Spleen (tissue), 7 donors: ENCODE measurements at regions not wholly inside any gene's neighbourhood (a gene's known extent, or its start where the extent isn't known, plus 50 kb on each side); places are given as distances from the start of the nearest gene placed in this dataset.

Experiments used
- POLR2A ChIP-seq, 3 donors: fragments of 450-650 bp; IDR thresholded peaks; one replicate each; pipeline ENCODE4 v1.5.1; 2017; ENCODE audit warnings: antibody characterized with exemption in 3 of 3, mild to moderate bottlenecking in 1 of 3
- POLR2AphosphoS5 ChIP-seq, 3 donors: sonication (generic); formaldehyde crosslinking; IDR thresholded peaks; one replicate each; pipeline ENCODE4 v1.5.1; 2017; ENCODE audit warnings: antibody characterized with exemption in 3 of 3
- TF ChIP-seq, protein P1 (sequence below), 11 experiments: fragments of 200-600 bp in 7 of 11; fragments of 450-650 bp in 4 of 11; sonication (generic) in 4 of 11; IDR thresholded peaks in 8 of 11; conservative IDR thresholded peaks in 3 of 11; 1 replicate in 7 of 11; 2 replicates in 4 of 11; pipeline versions ENCODE4 v1.4.0 to v1.8.0; 2016 to 2021; ENCODE audit warnings: antibody characterized with exemption in 11 of 11, inconsistent platforms in 4 of 11, mild to moderate bottlenecking in 1 of 11
- donor health status: DM: no; HTN: no; CAD: no; lungs with moderate emphysema.
- donor health status: DM: no; HTN: no; CAD: no.
- donor health status: DM: no; HTN: no; CAD: no.

DNA sequence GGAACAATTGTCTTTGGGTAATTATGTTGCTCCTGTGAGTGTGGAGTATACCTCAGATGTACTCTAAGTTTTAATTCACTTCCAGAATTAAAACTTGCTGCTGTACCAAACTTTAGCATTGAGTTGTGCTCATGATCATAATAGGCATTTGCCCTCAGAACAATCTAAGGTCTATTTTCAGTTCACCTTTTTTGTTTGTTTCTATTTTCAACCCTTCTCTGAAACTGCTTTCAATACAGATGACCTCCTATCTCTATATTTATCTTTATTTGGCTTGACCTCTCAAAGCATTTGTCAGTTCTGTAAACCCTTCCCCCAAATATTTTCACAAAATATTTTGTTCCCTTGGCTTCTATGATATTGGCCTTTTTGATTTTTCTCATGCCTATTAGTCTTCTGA is 873.0 kb downstream of the OLFM4 start:
- TF ChIP-seq, protein P1, sequence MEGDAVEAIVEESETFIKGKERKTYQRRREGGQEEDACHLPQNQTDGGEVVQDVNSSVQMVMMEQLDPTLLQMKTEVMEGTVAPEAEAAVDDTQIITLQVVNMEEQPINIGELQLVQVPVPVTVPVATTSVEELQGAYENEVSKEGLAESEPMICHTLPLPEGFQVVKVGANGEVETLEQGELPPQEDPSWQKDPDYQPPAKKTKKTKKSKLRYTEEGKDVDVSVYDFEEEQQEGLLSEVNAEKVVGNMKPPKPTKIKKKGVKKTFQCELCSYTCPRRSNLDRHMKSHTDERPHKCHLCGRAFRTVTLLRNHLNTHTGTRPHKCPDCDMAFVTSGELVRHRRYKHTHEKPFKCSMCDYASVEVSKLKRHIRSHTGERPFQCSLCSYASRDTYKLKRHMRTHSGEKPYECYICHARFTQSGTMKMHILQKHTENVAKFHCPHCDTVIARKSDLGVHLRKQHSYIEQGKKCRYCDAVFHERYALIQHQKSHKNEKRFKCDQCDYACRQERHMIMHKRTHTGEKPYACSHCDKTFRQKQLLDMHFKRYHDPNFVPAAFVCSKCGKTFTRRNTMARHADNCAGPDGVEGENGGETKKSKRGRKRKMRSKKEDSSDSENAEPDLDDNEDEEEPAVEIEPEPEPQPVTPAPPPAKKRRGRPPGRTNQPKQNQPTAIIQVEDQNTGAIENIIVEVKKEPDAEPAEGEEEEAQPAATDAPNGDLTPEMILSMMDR (IDR thresholded peaks at IDR 0.05 in 8 of 11, conservative IDR thresholded peaks at IDR 0.05 in 3 of 11), result no peak
- TF ChIP-seq POLR2AphosphoS5 (IDR thresholded peaks at IDR 0.05), result no peak
- TF ChIP-seq POLR2A (IDR thresholded peaks at IDR 0.05), result no peak
